HG02840 (cell line): ENCODE measurements at regions not wholly inside any gene's neighbourhood (a gene's known extent, or its start where the extent isn't known, plus 50 kb on each side); places are given as distances from the start of the nearest gene placed in this dataset.

ENCODE experiments used
- ATAC-seq: cut with Tn5 transposase; IDR thresholded peaks from one replicate; pipeline ENCODE4 v1.9.1; 2021; ENCODE audit warnings: mild to moderate bottlenecking, moderate library complexity, moderate number of reproducible peaks; ENCODE audit not compliant: unreplicated experiment, low FRiP score

DNA sequence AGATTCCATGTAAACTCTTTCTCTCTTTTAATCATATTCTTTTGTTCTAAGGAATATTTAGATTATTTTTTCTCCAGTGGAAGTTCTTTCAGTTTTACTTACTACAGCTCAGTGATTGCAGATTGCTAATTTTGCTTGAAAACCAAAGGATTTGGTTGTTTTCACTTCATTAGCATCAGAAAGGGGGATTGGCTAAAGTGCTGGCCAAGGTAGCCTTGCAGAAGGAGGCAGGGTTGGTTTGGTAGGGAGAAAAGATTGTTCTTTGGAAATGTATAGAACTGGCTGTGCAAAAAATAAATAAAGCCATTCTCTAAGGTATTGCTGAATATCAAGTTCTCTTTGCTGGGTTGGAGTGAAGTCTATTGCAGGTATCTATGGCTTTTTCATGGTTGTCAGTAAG, 92.6 kb downstream of the FAT3 start:
- ATAC-seq: no peak

DNA sequence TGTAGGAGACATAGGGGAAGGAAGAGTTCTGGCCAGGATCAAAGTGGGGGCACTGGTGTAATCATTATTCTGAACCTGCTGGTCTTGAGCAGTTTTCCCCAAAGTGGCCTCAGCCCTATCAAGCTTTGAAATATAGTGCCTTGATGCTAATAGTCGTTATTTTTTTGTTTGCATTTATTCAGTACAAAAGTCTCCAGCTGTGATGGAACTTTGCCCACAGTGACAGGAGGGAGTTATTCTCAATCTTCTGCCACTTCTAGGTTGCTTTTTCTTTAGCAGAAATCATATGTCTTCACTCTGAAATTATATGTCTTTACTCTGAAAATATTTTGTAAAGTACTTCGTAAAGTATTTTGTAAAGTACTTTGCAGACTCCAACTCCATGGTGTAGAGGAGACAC, 93.1 kb downstream of the FAT3 start:
- ATAC-seq: no peak

DNA sequence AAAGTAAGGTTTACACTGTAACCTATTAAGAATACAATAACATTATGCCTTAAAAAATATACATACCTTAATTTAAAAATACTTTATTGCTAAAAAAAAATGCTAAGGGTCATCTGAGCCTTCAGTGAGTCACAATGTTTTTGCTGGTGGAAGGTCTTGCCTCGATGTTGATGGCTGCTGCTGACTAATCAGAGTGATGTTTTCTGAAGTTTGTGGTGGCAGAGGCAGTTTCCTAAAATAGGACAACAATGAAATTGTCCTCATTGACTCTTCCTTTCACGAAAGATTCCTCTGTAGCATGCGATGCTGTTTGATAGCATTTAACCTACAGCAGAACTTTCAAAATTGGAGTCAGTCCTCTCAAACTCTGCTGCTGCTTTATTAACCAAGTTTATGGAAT, 97.6 kb downstream of the FAT3 start:
- ATAC-seq: no peak

DNA sequence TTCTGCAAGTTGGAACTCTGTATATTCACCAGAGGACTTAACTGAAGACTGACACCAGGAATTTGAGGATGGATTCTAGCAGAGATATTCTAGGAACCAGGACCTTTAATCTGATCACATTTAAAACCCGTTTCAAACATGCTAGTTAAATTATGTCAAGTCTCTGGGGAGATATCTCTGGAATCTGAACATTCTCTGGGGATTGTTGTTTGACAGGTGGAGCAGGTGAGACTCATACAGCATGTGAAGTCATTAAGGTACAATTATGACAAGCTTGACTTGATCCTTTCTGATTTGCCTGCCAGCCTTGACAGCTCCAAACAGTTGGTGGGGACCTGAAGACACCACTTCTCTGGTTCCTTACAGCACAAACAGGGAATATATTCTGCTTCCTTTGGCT, 100.3 kb downstream of the FAT3 start:
- ATAC-seq: no peak

DNA sequence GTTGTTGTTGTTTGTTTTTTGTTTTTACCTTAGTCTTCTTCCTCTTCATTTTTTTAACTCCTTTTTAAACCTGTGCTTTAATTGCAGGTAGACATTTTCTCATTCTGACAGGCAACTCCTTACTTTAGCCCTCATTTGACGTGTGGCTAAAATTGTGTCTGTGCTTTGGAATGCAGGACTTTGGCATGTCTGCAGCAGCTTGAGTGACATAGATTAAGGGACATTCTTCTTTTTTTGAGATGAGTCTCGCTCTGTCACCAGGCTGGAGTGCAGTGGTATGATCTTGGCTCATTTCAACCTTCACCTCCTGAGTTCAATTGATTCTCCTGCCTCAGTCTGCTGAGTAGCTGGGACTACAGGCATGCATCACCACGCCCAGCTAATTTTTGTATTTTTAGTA, 100.8 kb downstream of the FAT3 start:
- no peak for ATAC-seq

DNA sequence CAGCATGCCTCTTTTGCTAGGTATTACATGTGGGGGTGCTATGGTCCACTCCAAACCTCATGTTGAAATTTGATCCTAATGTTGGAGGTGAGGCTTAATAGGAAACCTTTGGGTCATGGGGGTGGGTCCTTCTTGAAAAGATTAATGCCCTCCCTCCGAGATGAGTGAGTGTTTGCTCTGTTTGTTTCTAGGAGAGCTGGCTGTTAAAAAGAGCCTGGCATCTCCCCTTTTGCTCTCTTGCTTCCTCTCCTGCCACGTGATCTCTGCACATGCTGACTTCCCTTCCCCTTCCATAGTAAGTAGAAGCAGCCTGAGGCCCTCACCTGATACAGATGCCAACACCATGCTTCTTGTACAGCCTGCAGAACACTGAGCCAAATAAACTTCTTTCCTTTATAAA, 104.5 kb downstream of the FAT3 start:
- ATAC-seq: no peak

DNA sequence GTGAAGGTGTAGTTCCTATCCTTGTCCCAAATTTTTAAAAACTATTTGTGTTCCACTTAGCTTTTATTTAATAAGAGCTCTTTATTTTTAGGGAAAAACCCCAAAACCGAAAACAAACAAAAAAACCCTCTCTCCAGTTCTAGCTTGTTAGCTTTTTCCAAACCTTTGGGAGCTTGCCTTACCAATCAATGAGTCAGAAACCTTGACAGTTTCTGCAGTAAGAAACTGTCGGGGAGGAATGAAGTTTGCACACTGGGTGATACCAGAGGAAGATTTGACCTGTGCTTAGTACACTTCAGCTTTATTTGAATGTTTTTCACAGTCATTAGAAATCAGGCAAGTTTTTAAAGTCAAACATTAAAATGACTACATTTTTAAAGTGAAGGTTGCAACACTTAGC, 105.0 kb downstream of the FAT3 start:
- no peak for ATAC-seq

DNA sequence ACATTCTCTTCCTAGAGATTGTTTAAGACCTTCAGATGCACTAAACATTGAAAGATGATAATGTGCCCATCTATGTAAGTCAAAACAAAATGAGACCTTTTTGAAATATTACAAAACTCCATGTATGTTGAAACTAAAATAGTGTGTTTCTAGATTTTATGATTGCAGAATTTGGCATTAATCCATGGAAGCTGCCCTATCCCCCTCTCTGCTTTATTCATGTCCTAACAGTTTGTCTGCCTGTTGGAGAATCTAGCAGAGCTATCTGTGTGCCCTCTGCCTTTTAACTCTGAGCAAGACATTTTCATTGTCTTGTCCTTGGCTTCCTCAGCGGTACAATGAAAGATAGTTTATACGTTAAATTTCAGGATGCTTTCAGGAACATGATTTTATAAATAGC, 105.5 kb downstream of the FAT3 start:
- no peak for ATAC-seq

DNA sequence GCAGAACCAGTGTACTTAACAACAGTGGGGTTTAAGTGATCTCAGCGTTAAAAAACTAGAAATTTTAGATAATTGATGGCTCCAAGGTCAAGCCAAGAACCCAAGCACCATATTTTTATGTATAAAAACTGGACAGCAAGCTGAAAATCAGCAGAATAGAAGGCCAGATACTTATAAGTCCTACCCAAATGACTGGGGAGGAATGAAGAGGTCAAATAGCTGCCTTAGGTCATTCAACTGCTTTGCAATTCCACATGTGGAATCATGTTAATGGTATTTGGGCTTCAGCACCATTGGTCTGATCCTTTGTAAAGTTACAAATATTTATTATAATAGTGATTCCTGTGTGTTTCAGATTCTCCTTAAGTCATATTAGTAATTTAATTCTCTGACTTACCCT, 108.4 kb downstream of the FAT3 start:
- no peak for ATAC-seq

DNA sequence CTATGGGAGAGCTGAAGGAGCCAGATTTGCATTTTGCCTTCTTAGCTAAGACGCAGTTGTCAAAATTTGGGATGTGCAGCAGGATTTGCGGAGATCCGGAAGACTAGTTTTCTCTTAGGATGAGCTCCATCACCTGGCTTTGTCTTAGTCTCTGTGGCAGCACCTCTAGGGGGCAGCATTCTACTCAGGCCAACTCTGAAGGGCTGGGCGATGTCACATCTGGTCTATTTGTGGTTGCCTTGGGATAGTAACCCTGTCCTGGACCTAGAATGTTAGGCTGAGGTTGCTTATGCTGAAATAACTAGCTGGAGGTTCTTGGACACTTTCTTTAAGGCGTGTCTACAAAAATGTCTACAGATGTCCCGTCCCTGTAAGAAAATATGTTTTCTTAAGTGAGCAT, 116.2 kb downstream of the FAT3 start:
- no peak for ATAC-seq

DNA sequence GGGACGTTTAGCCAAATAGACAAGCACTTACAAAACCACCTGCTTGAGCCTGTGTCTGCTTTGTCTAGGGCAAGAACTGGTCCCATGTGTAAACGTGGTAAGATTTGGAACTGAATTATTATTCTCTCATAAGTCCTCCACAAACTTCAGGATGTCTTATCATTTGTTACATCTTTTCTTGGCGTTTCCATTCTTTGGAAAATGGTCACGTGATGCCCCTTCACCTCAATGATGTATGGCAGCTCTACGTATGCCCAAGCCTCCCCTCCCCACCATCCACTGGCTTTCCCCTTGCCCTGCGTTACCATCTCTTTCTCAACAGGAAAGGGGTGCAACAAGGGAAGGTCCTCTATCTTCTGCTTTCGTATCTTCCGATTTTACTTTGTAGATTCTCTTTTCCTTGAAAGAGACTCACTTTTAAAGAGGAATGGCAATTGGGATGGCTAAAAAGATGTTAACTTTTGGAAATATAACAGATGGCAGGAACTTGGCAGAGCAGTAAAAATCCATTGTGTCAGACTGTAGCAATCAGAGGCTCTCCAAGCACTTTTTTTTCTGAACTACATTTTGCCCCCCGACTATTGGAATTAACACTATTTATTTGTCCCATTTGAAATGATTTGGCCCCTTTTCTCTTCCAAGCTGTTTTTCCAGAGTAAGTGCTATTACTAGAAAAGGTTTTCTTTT, 117.6 kb downstream of the FAT3 start:
- no peak for ATAC-seq

DNA sequence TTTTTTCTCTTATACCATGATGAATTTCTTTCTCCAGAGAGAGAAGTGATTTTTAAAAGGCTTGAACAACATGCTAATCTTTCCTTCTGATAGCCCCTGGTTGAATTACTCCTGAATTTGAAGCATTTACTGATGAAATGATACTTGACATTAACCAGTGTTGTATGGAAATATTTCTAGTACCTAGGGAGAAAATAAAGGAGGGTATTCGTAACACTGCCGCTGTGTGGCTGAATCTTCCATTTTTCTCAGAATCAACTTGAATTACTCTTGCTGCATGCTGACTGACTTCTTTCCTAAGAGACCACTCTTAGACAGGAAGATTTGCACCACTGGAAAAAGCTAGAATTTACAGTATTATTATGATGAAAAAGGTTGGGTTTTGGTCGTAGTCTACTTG, 118.3 kb downstream of the FAT3 start:
- ATAC-seq: no peak

DNA sequence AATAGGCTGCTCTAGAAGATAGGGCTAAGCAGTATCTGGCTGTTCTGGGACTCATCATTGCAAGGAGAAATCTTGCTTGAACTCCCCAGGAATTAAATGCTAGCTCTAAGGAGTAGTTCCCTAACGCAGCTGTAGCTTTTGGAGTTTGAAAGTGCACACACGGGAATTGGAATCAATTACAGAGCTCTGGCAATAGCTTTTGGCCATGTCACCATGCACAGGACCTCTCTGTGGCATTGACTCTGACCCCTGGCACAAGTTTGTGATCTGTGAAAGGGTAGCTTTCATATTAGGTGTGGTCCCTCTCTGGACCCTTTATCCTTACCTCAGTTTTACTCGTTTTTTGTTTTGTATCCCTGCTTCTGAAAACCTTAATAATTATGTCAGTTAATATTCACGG, 121.6 kb downstream of the FAT3 start:
- ATAC-seq: no peak

DNA sequence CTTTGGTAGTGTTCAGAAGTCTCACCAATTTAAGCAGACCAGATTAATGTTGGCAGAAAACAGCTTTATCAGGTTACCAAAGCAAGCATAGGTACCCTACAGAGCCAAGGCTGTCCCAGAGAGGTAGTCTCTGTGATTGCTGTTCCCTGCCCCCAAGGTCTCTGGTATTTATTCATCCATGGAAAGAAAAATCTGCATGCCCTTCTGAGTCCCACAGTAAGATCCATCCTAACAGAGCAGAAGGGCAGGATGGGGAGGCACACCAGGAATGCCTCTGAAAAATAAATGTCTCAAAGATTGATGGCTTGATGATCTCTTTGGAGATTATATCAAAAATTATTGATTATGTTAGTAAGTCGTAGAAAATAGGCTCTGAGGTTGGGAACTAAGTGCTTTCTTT, 122.8 kb downstream of the FAT3 start:
- ATAC-seq: no peak

DNA sequence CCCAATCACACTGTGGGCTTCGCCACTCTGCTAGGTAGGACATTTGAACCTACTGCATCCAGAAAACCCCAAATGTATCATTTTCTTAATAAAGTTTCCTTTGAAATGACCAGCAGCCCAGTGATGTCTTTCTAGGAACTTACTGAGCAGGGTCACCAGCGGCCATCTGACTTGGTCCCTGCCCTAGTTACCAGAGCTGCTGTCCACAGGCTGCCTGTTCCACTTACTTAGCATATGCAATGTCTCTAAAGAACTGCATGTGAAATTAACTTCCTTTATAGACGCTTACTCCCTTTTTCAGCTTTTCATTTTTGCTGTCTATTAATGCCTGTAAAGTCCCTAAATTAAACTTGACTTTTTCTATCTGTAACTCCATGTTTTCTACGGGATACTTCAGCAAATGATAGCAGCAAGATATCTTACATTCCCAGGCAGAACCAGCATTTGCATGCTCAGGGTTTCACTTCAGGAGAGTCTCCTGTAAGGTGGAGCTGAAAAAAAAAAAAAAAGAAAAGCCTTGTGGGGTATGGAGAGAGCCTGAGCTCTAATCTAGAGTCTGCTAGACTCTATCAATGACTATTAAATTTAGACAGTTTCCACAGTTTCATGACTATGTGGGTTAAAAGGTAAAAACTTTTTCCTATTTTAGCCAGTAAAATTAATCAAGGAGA, 125.0 kb downstream of the FAT3 start:
- ATAC-seq: no peak

DNA sequence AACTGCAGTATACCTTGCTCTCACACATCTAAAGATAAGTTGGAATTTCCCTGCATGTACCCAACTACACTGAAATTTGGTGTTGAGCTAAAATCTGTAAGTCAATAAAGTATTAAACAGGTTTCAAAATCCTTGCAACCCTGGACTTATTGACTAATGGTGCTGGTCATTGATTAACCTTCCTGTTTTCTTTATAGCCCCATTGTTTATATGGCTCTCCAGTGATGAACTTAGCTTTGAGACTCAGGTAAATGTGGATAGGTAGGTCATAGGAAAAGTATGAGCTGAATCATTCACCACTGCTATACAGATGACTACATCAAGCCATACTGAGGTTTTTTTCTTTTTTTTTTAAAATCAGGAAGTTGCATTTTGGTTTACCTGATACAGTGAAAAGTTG, 132.7 kb downstream of the FAT3 start:
- ATAC-seq: no peak

DNA sequence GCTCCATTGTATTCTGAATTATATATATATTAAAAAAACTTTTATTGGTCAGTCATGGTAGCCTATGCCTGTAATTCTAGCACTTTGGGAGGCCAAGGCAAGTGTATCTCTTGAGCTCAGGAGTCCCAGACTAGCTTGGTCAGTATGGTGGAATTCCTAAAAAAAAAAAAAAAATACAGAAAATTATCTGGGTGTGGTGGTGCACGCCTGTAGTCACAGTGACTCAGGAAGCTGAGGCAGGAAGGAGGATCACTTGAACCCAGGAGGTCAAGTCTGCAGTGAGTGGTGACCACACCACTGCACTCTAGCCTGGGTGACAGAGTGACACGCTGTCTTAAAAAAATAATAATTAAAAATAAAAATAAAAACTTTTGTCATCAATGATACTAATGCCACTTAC, 133.2 kb downstream of the FAT3 start:
- no peak for ATAC-seq

DNA sequence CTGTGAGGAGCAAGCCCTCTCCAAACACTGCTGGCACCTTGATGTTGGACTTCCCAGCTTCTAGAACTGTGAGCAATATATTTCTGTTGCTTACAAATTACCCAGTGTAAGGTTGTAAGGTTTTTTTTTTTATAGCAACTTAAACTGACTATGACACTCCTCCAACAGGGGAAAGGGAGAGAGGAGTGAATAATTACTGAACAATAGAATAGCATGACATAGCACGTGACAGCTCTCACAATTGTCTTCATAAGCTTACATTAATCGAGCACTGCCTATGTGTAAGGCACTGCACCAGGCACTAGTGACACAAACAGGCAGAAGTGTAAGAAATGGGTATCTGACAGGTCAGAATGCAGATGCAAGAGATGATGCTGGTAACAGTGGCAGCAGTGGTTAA, 136.9 kb downstream of the FAT3 start:
- ATAC-seq: no peak

DNA sequence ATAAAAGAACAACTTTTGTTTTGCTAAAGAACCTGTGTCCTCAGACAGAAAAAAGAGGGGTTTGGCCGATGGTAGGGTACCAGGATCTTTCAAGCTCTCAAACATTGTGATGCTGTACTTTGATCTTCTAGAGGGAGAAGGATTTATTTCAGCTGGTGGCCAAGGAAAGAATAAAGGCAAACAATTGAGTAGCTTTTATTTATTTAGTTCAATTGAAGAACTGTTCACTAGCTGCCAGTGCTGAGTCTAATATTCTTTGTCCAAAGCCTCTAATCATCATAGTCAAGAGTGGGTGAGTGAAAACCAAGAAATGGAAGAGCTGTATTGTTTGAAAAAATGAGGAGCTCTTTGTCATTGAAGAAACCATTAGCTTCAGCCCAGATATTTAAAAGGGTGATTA, 138.4 kb downstream of the FAT3 start:
- no peak for ATAC-seq

DNA sequence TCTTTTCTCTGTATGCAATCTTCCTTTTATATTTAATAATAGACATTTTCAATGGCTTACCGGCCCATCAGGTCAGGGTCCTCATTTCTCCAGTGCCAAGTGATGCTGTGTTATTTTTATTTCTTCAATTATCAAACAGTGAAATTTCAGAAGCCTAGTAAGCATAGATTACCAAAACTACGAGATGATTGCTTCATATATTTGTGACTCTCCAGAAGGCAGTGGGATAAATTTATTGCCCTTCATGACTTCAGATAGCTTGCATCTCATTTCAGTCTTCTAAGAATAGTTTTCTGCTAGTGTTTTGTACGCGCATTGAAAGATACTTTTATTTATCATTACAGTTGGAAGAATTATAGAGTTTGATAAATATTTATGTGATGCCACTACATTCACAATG, 139.6 kb downstream of the FAT3 start:
- no peak for ATAC-seq

DNA sequence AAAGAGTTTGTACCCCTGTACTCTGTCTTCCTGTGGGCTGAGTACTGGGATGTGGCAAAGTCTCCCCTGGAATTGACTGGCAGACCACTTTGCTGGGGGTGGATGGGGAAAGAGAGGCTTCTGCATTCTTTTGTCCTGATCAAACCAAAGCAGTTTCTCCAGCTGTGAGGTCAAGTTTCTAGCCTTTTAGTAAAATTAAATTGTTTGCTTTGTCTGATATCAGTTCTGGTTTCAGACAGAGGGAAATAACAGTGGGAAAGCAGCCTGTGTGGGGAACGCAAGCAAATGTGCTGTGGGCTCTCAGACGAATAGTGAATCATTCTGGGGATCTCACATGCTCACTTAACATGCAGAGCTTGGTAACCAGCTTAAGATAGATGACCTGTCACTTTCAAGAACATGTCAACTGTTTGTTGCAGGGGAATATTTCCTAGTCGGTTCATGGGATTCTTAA, 151.6 kb downstream of the FAT3 start:
- ATAC-seq: no peak

DNA sequence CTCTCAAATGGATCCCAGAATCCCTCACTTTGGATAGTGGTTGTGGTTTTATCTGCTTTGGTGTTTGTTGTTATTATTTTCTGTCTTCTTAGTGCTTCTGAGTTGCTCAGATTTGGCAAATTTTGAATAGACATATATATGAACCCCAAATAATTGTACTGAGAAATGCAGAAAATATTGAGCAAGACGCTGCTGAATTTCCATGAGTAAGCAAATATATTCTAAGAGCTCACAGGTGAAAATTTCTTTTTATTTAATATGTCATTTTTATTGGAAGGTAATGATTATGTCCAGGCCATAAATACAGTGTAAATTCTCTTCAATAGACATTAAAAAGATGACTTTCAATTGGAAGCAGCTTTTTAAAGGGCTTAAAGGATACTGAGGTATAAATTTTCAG, 152.1 kb downstream of the FAT3 start:
- ATAC-seq: no peak

DNA sequence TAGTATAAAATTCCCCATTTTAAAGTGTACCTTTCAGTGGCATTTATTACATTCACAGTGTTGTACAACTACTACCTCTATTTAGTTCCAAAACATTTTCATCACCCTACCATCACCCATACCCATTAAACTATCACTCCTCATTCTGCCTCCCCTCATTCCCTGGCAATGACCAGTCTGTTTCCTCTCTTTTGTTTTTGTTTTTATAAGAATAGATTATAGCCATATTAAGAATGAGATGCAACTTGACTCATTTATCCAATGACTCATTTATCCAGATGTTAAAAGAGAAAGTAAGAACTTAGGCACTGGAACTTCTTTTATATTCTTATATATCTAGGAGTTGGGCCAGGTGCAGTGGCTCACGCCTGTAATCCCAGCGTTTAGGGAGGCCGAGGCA, 156.3 kb downstream of the FAT3 start:
- no peak for ATAC-seq
